HG02759 (cell line): ENCODE measurements at regions not wholly inside any gene's neighbourhood (a gene's known extent, or its start where the extent isn't known, plus 50 kb on each side); places are given as distances from the start of the nearest gene placed in this dataset.
A peak's percentile ranks its signal among the peaks of the same experiment; 100 is the strongest.
"Not testable (repeated sequence)": the region's sequence is repeated elsewhere in the genome, so short reads cannot be mapped to it uniquely, and the experiment has no call there.

Experiments
- ATAC-seq: cut with Tn5 transposase; IDR thresholded peaks from one replicate; pipeline ENCODE4 v1.9.1; 2021; ENCODE audit warnings: mild to moderate bottlenecking, moderate library complexity; ENCODE audit not compliant: unreplicated experiment

- no peak for ATAC-seq
These were observed 98.2 kb upstream of the PMAIP1 start for GRCh38 chr18:59801576-59801975.

- no peak for ATAC-seq
These were observed 98.9 kb upstream of the PMAIP1 start for GRCh38 chr18:59800897-59801296.

- no peak for ATAC-seq
These were observed 100.3 kb upstream of the PMAIP1 start for GRCh38 chr18:59799383-59800015.

GRCh38 chr18:59795882-59796281 lies 98.7 kb upstream of the CCBE1 start:
- ATAC-seq = no peak

- no peak for ATAC-seq
These were observed 95.1 kb upstream of the CCBE1 start for GRCh38 chr18:59792353-59792752.

DNA sequence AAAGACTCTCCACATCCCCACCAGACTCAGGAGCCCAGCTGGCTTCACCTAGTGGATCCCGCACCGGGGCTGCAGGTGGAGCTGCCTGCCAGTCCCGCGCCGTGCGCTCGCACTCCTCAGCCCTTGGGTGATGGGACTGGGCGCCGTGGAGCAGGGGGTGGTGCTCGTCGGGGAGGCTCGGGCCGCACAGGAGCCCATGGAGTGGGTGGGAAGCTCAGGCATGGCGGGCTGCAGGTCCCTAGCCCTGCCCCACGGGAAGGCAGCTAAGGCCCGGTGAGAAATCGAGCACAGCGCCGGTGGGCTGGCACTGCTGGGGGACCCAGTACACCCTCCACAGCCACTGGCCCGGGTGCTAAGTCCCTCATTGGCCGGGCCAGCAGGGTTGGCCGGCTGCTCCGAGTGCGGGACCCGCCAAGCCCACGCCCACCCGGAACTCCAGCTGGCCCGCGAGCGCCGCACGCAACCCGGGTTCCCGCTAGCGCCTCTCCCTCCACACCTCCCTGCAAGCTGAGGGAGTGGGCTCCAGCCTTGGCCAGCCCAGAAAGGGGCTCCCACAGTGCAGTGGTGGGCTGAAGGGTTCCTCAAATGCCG lies 93.2 kb upstream of the CCBE1 start:
- ATAC-seq = not testable (repeated sequence)

DNA sequence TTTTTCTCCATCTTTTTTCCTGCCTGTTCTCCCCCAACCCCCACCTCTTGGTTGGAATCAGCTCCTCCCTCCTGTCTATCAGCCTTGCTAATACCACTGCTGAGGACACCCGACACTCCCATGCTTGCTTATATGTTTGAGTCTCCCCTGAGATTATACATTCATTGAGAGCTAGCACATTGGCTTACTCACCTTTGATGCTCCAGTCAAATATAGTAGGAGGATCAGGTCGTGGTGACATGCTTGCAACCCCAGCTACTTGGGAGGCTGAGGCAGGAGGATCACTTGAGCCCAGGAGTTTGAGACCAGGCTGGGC lies 91.5 kb upstream of the CCBE1 start:
- no peak for ATAC-seq

- no peak for ATAC-seq
These were observed 91.0 kb upstream of the CCBE1 start for GRCh38 chr18:59787998-59788790.

GRCh38 chr18:59784694-59785093 lies 87.5 kb upstream of the CCBE1 start:
- no peak for ATAC-seq

GRCh38 chr18:59783138-59783537 lies 85.9 kb upstream of the CCBE1 start:
- ATAC-seq = peak; percentile 87

DNA sequence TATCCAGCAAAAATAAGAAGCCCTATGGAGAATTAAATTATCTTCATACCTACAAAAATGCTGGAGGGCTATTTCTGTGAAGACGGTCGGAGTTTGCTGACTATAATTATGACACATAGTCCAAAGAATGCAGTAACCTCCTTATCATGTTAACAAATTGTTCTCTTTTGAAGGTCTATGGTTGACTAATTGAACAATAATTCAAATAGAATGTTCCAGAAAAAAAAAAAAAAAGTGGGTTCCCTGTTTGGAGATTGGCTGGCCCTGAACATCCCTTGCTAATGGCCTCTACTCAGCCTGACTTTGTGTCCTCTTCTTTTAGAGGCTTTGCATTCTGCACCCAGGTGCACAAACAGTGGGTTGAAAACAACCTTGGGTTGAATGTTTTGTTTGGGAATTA lies 82.8 kb upstream of the CCBE1 start:
- ATAC-seq = no peak

GRCh38 chr18:59778434-59778833 lies 81.2 kb upstream of the CCBE1 start:
- ATAC-seq = no peak

DNA sequence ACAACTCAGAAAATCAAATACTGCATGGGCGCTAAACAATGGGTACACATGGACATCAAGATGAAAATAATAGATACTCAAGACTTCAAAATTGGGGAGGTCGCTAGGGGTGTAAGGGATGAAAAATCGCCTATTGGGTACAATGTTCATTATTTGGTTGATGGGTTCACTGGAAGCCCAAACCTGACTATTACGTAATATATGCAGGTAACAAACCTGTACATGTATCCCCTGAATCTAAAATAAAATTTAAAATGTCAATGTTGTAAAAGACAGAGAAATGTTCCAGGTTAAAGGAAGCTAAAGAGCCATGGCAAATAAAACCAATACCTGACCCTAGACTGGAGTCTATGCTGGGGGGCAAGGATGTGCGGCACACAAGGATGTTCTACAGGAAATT lies 80.4 kb upstream of the CCBE1 start:
- ATAC-seq = no peak

DNA sequence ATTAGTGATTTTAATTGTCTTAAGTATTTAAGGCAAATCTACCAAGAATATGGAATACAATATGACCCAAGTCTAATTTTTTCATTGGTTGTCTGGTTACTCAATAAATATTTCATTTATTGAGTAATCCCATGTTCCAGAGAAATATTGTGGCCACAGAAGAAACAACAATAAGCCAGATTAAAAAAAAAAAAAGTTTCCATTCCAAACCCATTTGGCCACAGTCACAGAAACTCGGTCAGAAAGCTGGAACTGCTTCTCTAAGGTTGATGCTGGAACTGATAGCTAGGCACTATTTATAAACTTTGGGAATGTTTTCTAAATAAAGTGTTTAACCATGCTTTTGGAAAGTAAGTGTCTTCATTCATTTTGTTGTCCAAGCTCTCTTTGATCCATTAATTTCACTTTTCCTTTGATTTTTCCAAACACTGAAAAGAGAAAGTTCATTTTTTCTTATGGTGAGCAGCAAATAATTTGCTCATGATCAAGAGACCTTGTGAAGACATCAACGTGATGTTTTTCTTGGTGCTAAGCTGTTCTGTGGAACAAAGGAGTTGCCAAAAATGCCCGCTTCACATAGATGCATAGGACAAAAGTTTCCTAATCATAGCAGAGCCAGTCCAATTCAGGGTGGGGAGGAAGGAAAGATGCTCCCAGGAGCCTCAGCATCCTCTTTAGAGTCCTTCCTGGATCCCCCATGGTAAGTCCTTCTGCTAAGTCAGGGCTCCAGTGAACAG lies 72.1 kb upstream of the CCBE1 start:
- no peak for ATAC-seq

DNA sequence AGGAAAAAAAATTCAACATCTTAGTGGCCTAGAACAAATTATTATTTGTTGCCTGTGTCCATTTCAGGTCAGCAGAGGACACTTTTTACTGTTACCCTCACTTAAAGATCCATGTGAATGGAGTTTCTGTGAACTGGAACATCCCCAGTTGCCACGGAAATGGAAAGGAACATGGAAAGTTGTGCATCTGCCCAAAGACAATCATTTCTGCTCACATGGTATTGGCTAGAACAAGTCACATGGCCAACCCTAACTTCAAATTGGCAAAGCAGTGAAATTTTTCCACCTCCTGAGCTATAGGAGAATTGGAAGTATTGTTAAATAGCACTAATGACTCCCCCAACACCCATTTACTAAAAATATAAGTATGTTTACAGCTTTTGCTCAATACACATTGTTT lies 71.2 kb upstream of the CCBE1 start:
- no peak for ATAC-seq

- ATAC-seq = no peak
These were observed 70.5 kb upstream of the CCBE1 start for GRCh38 chr18:59767732-59768131.

GRCh38 chr18:59765343-59765742 lies 68.1 kb upstream of the CCBE1 start:
- ATAC-seq = no peak

DNA sequence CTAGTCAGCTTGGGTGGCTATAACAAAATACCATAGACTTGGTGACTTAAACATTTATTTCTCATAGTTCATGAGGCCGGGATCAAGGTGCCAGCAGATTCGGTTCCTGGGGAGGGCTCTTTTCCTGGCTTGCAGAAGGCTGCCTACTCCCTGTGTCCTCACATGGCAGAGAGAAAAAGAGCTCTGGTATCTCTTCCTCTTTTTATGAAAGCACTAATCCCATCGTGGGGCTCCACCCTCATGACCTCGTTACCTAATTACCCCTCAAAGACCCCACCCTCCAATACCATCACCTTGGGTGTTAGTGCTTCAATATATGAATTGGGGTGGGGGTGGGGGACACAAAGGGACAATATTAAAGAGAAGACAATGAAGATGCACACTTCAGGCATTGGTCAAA lies 67.1 kb upstream of the CCBE1 start:
- ATAC-seq = no peak

- ATAC-seq = no peak
These were observed 66.4 kb upstream of the CCBE1 start for GRCh38 chr18:59763541-59764136.

GRCh38 chr18:59760619-59761600 lies 63.7 kb upstream of the CCBE1 start:
- no peak for ATAC-seq
